DND-41 (cell line): ENCODE measurements at regions not wholly inside any gene's neighbourhood (a gene's known extent, or its start where the extent isn't known, plus 50 kb on each side); places are given as distances from the start of the nearest gene placed in this dataset.

Experiments used
- EZH2 ChIP-seq: IDR thresholded peaks from 3 replicates; pipeline ENCODE4 v1.6.1; 2012; ENCODE audit warnings: borderline replicate concordance, low read depth, mild to moderate bottlenecking, moderate library complexity, low read length, inconsistent platforms; ENCODE audit not compliant: severe bottlenecking
- TF ChIP-seq, protein P1 (sequence below): IDR thresholded peaks from 2 replicates; pipeline ENCODE4 v1.5.1; 2012; ENCODE audit warnings: borderline replicate concordance, low read length, moderate library complexity, mild to moderate bottlenecking; ENCODE audit not compliant: poor library complexity, severe bottlenecking; ENCODE audit errors: extremely low read depth

DNA sequence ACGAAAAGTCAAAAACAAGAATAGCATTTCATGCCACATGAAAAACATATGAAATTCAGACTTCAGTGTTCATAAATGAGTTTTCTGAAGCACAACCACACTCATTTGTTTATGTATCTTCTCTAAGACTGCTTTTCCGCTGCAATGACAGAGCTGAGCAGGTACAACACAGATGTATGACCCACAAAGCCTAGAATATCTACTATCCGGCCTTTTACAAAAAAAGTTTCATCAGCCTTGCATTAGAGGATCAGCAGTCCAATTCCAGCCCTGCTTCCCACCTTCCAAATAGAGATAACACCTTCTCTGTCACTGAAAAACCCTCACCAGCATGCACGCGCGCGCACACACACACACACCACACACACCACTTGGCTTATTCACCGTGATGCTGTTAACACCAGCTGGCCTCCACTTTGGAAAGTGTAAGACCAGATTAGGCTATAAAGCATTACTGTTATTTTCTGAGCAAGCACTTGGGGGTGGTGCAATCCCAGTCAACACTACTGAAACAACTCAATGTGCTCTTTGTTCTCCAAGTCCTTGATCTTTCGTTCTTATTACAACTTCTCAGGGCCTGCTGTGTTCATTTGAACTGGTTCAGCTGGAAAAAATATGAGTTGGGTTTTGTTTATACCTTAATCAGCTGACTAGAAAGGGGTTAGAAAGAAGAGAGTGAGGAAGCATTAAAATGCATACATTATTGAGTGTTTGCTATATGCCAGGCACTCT lies 90.0 kb downstream of the GLUL start:
- TF ChIP-seq, protein P1, sequence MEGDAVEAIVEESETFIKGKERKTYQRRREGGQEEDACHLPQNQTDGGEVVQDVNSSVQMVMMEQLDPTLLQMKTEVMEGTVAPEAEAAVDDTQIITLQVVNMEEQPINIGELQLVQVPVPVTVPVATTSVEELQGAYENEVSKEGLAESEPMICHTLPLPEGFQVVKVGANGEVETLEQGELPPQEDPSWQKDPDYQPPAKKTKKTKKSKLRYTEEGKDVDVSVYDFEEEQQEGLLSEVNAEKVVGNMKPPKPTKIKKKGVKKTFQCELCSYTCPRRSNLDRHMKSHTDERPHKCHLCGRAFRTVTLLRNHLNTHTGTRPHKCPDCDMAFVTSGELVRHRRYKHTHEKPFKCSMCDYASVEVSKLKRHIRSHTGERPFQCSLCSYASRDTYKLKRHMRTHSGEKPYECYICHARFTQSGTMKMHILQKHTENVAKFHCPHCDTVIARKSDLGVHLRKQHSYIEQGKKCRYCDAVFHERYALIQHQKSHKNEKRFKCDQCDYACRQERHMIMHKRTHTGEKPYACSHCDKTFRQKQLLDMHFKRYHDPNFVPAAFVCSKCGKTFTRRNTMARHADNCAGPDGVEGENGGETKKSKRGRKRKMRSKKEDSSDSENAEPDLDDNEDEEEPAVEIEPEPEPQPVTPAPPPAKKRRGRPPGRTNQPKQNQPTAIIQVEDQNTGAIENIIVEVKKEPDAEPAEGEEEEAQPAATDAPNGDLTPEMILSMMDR: peak; percentile 62
- no peak for TF ChIP-seq EZH2
